Erythroblast (primary cell): ENCODE measurements at regions not wholly inside any gene's neighbourhood (a gene's known extent, or its start where the extent isn't known, plus 50 kb on each side); places are given as distances from the start of the nearest gene placed in this dataset.
"Not testable (repeated sequence)": the region's sequence is repeated elsewhere in the genome, so short reads cannot be mapped to it uniquely, and the experiment has no call there.

Experiments used
- DNase-seq, 2 experiments: peaks; one replicate each; lab custom pipeline; 2025; lab: John Stamatoyannopoulos, UW
- GATA1 ChIP-seq: IDR thresholded peaks from 2 replicates; pipeline ENCODE4 v1.6.1; 2011; ENCODE audit warnings: low read depth, mild to moderate bottlenecking, control low read depth, low read length, moderate library complexity
- POLR2A ChIP-seq: IDR thresholded peaks from 2 replicates; pipeline ENCODE4 v1.6.1; 2011; ENCODE audit warnings: mild to moderate bottlenecking, low read length

DNA sequence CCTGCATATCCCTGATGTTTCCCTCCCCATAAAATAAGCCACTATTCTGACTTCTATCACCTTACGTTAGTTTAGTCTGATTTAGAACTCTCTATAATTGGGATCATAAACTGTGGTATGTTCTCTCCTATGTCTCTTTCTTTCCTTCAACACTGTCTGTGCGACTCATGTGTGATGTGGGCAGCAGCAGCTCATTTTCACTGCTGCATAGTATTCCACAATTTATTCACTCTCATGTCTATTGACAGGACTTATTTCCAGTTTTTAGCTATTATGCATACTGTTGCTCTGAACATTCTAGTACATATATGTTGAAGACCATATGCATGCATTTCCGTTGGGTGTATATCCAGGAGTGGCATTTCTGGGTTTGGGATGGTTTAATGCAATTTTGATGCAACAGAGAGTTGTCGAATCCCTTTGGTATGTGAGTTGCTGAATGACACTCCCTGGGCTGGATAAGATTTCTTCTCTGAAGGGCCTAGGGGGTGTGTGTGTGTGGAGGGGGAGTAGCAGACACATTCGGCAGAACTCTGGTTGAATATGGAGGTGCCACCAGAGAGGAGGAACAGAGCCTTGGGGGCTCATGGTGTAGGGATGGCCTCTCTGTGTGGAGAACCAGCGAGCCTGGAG, 87.8 kb upstream of the PCBD1 start:
- no peak for DNase-seq

GRCh38 chr10:70977625-70978024, 89.3 kb upstream of the PCBD1 start:
- DNase-seq: no peak
- no peak for TF ChIP-seq POLR2A
- no peak for TF ChIP-seq GATA1

More for the DNA sequence above, 87.8 kb upstream of the PCBD1 start:
- TF ChIP-seq POLR2A: no peak
- no peak for TF ChIP-seq GATA1

DNA sequence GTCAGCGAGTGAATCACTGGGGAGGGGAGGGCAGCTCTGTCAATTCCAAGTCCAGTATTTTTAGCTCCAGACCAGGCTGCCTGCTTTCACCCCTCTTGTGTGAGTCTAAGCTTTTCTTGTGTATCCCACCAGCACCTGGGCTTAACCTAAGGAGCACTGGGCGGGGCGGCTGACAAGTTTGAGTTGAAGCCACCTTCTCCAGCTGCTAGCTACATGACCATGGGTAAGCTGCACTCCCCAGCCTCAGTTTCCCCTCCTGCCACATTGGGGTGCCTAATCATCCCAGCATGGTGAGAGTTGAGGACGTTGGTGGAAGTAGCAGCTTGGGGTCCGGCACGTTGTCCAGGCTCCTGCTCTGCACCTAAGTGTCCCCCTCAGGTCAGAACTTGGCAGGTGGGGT, 89.8 kb upstream of the PCBD1 start:
- TF ChIP-seq GATA1 (no peak), POLR2A (no peak)
- no peak for DNase-seq

- TF ChIP-seq GATA1: no peak
- no peak for TF ChIP-seq POLR2A
- no peak for DNase-seq
Observed at GRCh38 chr10:70978816-70979480, 90.6 kb upstream of the PCBD1 start.

- DNase-seq: no peak
- TF ChIP-seq POLR2A (no peak), GATA1 (no peak)
Observed at GRCh38 chr10:70980687-70981086, 92.3 kb upstream of the PCBD1 start.

DNA sequence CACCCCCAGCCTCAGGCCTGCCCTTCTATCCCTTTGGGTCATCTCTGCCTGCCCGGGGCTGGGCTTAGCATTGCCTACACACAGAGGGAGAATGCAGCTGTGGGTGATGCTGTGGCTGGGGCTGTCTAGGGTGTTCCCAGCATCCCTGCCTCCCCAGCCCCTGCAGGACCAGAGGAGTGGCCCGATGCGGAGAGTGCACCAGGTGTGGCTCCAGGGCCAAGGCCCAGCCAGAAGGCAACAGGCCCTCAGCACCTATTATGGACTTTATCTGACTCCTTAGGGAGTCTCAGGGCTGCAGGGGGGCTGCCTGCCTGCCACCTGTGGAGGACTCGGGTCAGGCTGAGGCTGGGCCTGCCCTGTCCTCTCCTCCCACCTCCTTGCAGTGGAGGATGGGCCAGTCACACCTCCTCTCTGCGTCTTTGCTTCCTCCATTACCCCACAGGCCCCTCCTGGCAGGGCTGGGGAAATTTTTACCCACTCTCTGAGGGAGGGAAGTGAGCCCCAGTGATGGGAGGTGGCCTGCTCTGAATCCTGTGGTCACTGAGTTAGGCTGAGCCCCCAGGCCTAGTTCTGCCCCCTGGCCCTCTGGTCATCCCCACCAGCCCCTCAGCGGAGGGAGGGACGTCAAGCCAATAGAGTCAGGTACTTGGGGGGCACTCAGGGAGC, 92.9 kb upstream of the PCBD1 start:
- DNase-seq: no peak

DNA sequence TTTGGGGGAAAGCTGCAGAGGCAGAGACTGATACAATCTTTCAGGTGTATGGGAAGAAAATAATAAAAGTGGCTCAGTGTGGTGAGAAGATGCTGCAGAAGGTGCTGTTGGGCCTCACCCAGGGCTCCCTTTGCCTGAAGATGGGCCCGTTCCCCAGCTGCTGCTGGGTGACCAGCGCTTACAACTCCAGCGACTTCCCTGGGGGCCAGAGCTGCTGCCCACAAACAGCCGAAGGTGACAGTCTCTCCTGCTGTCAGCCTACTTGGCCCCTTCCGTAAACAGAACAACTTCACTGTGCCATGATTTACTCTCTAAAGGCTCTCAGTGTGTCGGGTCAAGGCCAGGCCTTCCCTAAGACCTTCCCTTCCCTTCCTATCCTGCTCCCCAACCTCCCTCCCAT, 93.6 kb upstream of the PCBD1 start:
- DNase-seq: no peak
- TF ChIP-seq POLR2A (no peak), GATA1 (no peak)

More for the DNA sequence above, 92.9 kb upstream of the PCBD1 start:
- no peak for TF ChIP-seq POLR2A
- no peak for TF ChIP-seq GATA1

DNA sequence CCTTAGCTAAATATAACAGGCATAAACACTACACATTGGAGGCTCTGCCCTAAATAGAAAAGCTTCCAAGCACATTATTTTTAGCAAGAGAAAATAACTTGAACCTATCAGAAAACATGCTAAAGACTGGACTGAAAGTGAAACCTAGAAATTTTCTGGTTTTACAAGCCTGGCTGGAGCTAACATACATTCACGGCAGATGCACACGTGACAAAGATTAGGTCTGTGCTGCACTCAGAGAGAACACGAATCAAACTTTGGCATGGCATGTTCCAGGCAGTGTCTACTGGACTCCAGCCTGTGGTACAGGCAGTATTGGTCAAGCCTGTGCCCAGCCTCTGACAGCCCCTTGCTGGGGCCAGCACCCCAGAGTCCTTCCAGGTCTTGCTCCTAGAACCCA, 94.1 kb upstream of the PCBD1 start:
- DNase-seq: no peak
- no peak for TF ChIP-seq POLR2A
- no peak for TF ChIP-seq GATA1

DNA sequence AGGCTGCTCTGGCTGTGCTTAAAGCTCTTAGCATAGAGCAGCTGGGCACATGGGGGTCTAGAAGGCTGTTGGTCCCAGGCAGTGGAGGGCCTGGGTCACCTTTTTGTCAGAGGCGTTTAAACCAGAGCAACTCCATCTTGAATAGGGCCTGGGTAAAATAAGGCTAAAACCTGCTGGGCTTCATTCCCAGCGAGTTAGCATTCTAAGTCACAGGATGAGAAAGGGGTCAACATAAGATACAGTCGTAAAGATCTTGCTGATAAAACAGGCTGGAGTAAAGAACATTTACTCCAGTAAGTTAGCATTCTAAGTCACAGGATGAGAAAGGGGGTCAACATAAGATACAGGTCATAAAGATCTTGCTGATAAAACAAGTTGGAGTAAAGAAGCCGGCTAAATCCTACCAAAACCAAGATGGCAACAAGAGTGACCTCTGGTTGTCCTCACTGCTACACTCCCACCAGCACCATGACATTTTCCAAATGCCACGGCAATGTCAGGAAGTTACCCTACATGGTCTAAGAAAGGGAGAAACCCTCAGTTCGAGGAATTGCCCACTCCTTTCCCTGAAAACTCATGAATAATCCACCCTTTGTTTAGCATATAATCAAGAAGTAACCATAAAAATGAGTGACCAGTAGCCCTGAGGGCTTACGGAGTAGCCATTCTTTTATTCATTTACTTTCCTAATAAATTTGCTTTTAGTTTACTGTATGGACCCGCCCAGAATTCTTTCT, 96.8 kb upstream of the PCBD1 start:
- no peak for DNase-seq
- TF ChIP-seq POLR2A (no peak), GATA1 (no peak)

GRCh38 chr10:70985824-70986622, 97.7 kb upstream of the PCBD1 start:
- no peak for TF ChIP-seq POLR2A
- TF ChIP-seq GATA1: no peak
- no peak for DNase-seq

DNA sequence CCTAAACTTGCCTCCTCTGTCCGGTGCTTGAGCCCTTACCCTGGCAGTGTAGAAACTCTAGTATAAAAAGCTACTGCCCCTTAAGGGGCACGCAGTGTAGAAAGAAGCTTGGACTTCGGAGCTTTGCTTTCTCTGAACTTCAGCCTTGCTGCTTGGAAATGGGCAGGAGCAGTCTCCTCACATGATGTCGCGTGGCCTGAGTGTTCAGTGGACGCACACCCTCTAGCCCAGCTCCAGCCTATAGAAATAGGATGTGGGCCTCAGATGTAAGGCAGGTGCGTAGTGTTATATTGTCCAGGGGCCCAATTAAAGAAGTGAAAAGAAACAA, 98.2 kb upstream of the PCBD1 start:
- DNase-seq: no peak
- TF ChIP-seq POLR2A (no peak), GATA1 (no peak)

GRCh38 chr10:70987396-70988130, 99.2 kb upstream of the PCBD1 start:
- no peak for DNase-seq
- TF ChIP-seq POLR2A: no peak
- TF ChIP-seq GATA1: no peak

- DNase-seq: not testable (repeated sequence)
Observed at GRCh38 chr10:70990156-70990555, 101.8 kb upstream of the PCBD1 start.
